HL-60 (cell line): ENCODE measurements at regions not wholly inside any gene's neighbourhood (a gene's known extent, or its start where the extent isn't known, plus 50 kb on each side); places are given as distances from the start of the nearest gene placed in this dataset.

ENCODE experiments used
- DNase-seq, 2 experiments: peaks; one replicate each; pipeline ENCODE4 v3.0.0-alpha.2; 2010 to 2020; ENCODE audit warnings: low read depth in 1 of 2, low spot score in 1 of 2
- H3K27ac ChIP-seq: fragments of 250-450 bp; sonication (Bioruptor Pico); replicated peaks from 2 replicates; pipeline ENCODE4 v1.5.1; 2020; ENCODE audit warnings: mild to moderate bottlenecking, moderate library complexity
- H3K27me3 ChIP-seq: fragments of 250-450 bp; sonication (Bioruptor Pico); 2 replicates; pipeline ENCODE4 v1.5.1; 2021; ENCODE audit warnings: mild to moderate bottlenecking, moderate library complexity; ENCODE audit not compliant: insufficient read depth, poor library complexity, severe bottlenecking
- H3K4me3 ChIP-seq: replicated peaks from 2 replicates; pipeline ENCODE4 v1.5.1; 2011; ENCODE audit warnings: mild to moderate bottlenecking, control low read depth, low read length; ENCODE audit not compliant: insufficient read depth
- GABPA ChIP-seq: IDR thresholded peaks from 2 replicates; pipeline ENCODE4 v1.6.1; 2012; ENCODE audit warnings: low read depth
- POLR2AphosphoS5 ChIP-seq: IDR thresholded peaks from 2 replicates; pipeline ENCODE4 v1.6.1; 2012; ENCODE audit warnings: low read depth
- SPI1 ChIP-seq: IDR thresholded peaks from 2 replicates; pipeline ENCODE4 v1.6.1; 2012; ENCODE audit warnings: low read depth, mild to moderate bottlenecking, borderline replicate concordance
- TF ChIP-seq, protein P1 (sequence below): IDR thresholded peaks from one replicate; pipeline ENCODE4 v1.5.1; 2011; ENCODE audit warnings: low read length, control low read depth, inconsistent platforms; ENCODE audit not compliant: insufficient read depth
- TF ChIP-seq, protein P2 (sequence below): IDR thresholded peaks from 2 replicates; pipeline ENCODE4 v1.6.1; 2012; ENCODE audit warnings: low read depth; ENCODE audit not compliant: insufficient replicate concordance

DNA sequence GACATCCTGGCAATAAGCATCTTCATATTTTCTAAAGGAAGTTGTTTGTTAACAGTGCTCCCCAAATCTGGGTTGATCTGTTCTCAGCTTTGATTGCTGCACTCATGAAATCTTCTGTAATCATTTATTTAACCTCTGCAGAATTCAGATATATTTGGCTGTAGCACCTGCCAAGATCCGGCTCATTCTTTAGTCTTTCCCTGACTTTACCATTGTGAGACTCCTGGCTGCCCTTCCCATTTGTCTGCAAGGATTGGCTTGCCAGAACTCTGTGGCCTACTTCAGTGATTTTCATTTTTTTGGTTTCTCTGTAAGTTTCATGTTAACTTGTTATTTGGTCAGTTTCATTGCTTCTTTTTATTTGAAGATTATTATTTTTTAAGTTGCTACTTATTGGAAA lies 191.2 kb upstream of the PLXNC1 start:
- no peak overlapping the region for H3K27ac ChIP-seq
- no peak overlapping the region for H3K4me3 ChIP-seq
- no peaks in the 10 kb centered on the region for H3K27me3 ChIP-seq
- no peak for DNase-seq
- TF ChIP-seq, protein P1, sequence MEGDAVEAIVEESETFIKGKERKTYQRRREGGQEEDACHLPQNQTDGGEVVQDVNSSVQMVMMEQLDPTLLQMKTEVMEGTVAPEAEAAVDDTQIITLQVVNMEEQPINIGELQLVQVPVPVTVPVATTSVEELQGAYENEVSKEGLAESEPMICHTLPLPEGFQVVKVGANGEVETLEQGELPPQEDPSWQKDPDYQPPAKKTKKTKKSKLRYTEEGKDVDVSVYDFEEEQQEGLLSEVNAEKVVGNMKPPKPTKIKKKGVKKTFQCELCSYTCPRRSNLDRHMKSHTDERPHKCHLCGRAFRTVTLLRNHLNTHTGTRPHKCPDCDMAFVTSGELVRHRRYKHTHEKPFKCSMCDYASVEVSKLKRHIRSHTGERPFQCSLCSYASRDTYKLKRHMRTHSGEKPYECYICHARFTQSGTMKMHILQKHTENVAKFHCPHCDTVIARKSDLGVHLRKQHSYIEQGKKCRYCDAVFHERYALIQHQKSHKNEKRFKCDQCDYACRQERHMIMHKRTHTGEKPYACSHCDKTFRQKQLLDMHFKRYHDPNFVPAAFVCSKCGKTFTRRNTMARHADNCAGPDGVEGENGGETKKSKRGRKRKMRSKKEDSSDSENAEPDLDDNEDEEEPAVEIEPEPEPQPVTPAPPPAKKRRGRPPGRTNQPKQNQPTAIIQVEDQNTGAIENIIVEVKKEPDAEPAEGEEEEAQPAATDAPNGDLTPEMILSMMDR = no peak

DNA sequence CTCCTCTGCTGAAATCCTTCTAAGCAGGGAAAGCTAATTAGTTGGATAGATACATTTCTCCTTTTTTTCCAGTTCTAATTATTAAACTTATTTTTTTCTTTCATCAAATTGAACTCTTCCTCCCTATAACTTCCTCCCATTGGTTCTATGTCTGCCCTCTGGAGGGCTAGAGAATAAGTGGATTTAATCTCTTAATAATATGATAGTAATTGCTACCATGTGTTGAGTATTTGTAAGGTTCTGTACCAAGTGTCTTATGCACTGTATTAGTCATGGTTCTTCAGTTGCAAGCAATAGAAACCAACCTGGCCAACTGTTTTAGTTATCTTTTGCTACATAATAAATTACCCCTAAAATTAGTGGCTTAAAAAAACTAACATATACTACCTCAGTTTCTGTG lies 190.5 kb upstream of the PLXNC1 start:
- H3K4me3 ChIP-seq = no peak overlapping the region
- no peak overlapping the region for H3K27ac ChIP-seq
- no peaks in the 10 kb centered on the region for H3K27me3 ChIP-seq
- DNase-seq = no peak
- TF ChIP-seq POLR2AphosphoS5 (no peak), SPI1 (no peak), GABPA (no peak)
- TF ChIP-seq, protein P1 = no peak
- TF ChIP-seq, protein P2, sequence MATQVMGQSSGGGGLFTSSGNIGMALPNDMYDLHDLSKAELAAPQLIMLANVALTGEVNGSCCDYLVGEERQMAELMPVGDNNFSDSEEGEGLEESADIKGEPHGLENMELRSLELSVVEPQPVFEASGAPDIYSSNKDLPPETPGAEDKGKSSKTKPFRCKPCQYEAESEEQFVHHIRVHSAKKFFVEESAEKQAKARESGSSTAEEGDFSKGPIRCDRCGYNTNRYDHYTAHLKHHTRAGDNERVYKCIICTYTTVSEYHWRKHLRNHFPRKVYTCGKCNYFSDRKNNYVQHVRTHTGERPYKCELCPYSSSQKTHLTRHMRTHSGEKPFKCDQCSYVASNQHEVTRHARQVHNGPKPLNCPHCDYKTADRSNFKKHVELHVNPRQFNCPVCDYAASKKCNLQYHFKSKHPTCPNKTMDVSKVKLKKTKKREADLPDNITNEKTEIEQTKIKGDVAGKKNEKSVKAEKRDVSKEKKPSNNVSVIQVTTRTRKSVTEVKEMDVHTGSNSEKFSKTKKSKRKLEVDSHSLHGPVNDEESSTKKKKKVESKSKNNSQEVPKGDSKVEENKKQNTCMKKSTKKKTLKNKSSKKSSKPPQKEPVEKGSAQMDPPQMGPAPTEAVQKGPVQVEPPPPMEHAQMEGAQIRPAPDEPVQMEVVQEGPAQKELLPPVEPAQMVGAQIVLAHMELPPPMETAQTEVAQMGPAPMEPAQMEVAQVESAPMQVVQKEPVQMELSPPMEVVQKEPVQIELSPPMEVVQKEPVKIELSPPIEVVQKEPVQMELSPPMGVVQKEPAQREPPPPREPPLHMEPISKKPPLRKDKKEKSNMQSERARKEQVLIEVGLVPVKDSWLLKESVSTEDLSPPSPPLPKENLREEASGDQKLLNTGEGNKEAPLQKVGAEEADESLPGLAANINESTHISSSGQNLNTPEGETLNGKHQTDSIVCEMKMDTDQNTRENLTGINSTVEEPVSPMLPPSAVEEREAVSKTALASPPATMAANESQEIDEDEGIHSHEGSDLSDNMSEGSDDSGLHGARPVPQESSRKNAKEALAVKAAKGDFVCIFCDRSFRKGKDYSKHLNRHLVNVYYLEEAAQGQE = no peak

DNA sequence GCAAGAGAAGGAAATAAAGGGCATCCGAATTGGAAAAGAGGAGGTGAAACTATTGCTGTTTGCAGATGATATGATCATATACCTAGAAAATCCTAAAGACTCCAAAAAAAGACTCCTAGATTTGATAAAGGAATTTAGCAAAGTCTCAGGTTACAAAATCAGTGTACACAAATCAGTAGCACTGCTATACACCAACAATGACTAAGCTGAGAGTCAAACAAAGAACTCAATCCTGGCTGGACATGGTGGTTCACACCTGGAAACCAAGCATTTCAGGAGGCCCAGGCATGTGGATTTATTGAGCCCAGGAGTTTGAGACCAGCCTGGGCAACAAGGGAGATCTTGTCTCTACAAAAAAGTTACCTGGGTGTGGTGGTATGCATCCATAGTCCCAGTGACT lies 188.7 kb upstream of the PLXNC1 start:
- no peak for DNase-seq
- no peak overlapping the region for H3K27ac ChIP-seq
- H3K27me3 ChIP-seq = no peaks in the 10 kb centered on the region
- no peak overlapping the region for H3K4me3 ChIP-seq
- TF ChIP-seq, protein P2 = no peak
- TF ChIP-seq SPI1 (no peak), GABPA (no peak), POLR2AphosphoS5 (no peak)

DNA sequence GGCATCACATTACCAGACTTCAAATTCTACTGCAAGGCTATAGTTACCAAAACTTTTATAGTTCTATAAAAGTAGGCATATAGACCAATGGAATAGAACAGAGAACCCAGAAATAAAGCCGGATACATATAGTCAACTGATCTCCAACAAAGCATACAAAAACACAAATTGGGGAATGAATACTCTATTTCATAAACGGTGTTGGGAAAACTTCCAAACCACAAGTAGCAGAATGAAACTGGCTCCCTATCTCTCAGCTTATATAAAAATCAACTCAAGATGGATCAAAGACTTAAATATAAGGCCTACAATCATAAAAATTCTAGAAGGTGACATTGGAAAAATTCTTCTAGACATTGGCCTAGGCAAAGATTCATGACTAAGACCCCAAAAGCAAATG lies 187.9 kb upstream of the PLXNC1 start:
- H3K27me3 ChIP-seq = no peaks in the 10 kb centered on the region
- H3K27ac ChIP-seq = no peak overlapping the region
- H3K4me3 ChIP-seq = no peak overlapping the region
- TF ChIP-seq POLR2AphosphoS5 = no peak
- TF ChIP-seq GABPA = no peak
- TF ChIP-seq, protein P1 = no peak
- TF ChIP-seq SPI1 = no peak
- TF ChIP-seq, protein P2 = no peak
- DNase-seq = no peak
